ENCODE measurements at regions not wholly inside any gene's neighbourhood (a gene's known extent, or its start where the extent isn't known, plus 50 kb on each side); places are given as distances from the start of the nearest gene placed in this dataset.

- Histone ChIP-seq H3K36me3 (ENCODE audit: control insufficient read depth in 4 of 4, insufficient read depth in 4 of 4, low read length in 4 of 4) (no peaks in the 10 kb centered on the region), H3K27ac (ENCODE audit: low read depth in 1 of 2, low read length in 1 of 2) (no peak overlapping the region), H3K9ac (ENCODE audit: insufficient read depth in 1 of 2, low read length in 2 of 2) (no peak overlapping the region), H3K27me3 (ENCODE audit: control insufficient read depth in 3 of 3, insufficient read depth in 3 of 3, low read length in 2 of 3) (no peaks in the 10 kb centered on the region), H3K4me3 (no peak overlapping the region), H3K9me3 (ENCODE audit: control insufficient read depth in 4 of 4, insufficient read depth in 3 of 4, low read length in 3 of 4) (peaks cover 0 to 3% (median 0%) of the 10 kb centered on the region in 4 donors), H3K4me1 (ENCODE audit: control insufficient read depth in 5 of 5, insufficient read depth in 5 of 5, low read length in 5 of 5) (no peaks in the 10 kb centered on the region)
- WGBS, 2 donors, result 59 to 64% methylated on average over 4 of the region's 4 CpGs
- DNase-seq (peak in 1 of 3 donors; percentile 1), ATAC-seq (ENCODE audit: insufficient read depth, low FRiP score) (no peak)
- TF ChIP-seq, protein P1, sequence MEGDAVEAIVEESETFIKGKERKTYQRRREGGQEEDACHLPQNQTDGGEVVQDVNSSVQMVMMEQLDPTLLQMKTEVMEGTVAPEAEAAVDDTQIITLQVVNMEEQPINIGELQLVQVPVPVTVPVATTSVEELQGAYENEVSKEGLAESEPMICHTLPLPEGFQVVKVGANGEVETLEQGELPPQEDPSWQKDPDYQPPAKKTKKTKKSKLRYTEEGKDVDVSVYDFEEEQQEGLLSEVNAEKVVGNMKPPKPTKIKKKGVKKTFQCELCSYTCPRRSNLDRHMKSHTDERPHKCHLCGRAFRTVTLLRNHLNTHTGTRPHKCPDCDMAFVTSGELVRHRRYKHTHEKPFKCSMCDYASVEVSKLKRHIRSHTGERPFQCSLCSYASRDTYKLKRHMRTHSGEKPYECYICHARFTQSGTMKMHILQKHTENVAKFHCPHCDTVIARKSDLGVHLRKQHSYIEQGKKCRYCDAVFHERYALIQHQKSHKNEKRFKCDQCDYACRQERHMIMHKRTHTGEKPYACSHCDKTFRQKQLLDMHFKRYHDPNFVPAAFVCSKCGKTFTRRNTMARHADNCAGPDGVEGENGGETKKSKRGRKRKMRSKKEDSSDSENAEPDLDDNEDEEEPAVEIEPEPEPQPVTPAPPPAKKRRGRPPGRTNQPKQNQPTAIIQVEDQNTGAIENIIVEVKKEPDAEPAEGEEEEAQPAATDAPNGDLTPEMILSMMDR (IDR thresholded peaks at IDR 0.05; ENCODE audit: control extremely low read depth, extremely low read depth), result no peak
Measured at GRCh38 chr12:127723251-127723650, 543.7 kb upstream of the TMEM132C start.

- no peak overlapping the region for H3K27ac ChIP-seq (ENCODE audit: low read depth in 1 of 2, low read length in 1 of 2)
- no peaks in the 10 kb centered on the region for H3K4me1 ChIP-seq (ENCODE audit: control insufficient read depth in 5 of 5, insufficient read depth in 5 of 5, low read length in 5 of 5)
- no peak for DNase-seq
- ATAC-seq (ENCODE audit: insufficient read depth, low FRiP score), result no peak
- no peaks in the 10 kb centered on the region for H3K36me3 ChIP-seq (ENCODE audit: control insufficient read depth in 4 of 4, insufficient read depth in 4 of 4, low read length in 4 of 4)
- TF ChIP-seq, protein P1 (IDR thresholded peaks at IDR 0.05; ENCODE audit: control extremely low read depth, extremely low read depth), result no peak
- no peak overlapping the region for H3K9ac ChIP-seq (ENCODE audit: insufficient read depth in 1 of 2, low read length in 2 of 2)
- H3K27me3 ChIP-seq (ENCODE audit: control insufficient read depth in 3 of 3, insufficient read depth in 3 of 3, low read length in 2 of 3), result no peaks in the 10 kb centered on the region
- peaks cover 0 to 3% (median 0%) of the 10 kb centered on the region in 4 donors for H3K9me3 ChIP-seq (ENCODE audit: control insufficient read depth in 4 of 4, insufficient read depth in 3 of 4, low read length in 3 of 4)
- WGBS, 2 donors, result 76 to 81% methylated on average over 9 of the region's 9 CpGs
- no peak overlapping the region for H3K4me3 ChIP-seq
Measured at GRCh38 chr12:127726671-127727315, 540.2 kb upstream of the TMEM132C start.

DNA sequence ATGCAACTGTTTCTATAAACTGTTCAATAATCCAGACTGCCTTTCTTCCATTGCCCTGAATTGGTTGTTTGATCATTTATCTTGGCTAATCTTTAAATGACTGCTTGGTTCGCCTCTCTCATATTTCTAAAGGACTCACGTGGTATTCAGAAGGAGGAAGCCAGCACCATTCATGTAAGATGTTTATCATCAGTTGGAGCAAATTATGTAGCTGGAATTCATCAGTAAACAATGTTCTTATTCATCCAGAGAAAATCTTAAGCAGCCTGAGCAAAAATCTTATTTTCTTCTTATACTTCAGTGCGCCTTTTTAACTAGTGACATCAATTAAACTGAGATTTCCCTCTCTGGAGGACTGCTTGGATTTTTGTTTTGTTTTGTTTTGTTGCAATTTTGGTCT, 538.7 kb upstream of the TMEM132C start:
- Histone ChIP-seq H3K36me3 (ENCODE audit: control insufficient read depth in 4 of 4, insufficient read depth in 4 of 4, low read length in 4 of 4) (no peaks in the 10 kb centered on the region), H3K4me3 (no peak overlapping the region), H3K27ac (ENCODE audit: low read depth in 1 of 2, low read length in 1 of 2) (no peak overlapping the region), H3K9me3 (ENCODE audit: control insufficient read depth in 4 of 4, insufficient read depth in 3 of 4, low read length in 3 of 4) (peaks cover 0 to under 1% (median 0%) of the 10 kb centered on the region in 4 donors), H3K27me3 (ENCODE audit: control insufficient read depth in 3 of 3, insufficient read depth in 3 of 3, low read length in 2 of 3) (no peaks in the 10 kb centered on the region), H3K4me1 (ENCODE audit: control insufficient read depth in 5 of 5, insufficient read depth in 5 of 5, low read length in 5 of 5) (no peaks in the 10 kb centered on the region), H3K9ac (ENCODE audit: insufficient read depth in 1 of 2, low read length in 2 of 2) (no peak overlapping the region)
- WGBS, 2 donors, result 70 to 87% methylated on average over 3 of the region's 3 CpGs
- DNase-seq, result no peak
- TF ChIP-seq, protein P1 (IDR thresholded peaks at IDR 0.05; ENCODE audit: control extremely low read depth, extremely low read depth), result no peak
- no peak for ATAC-seq (ENCODE audit: insufficient read depth, low FRiP score)

DNA sequence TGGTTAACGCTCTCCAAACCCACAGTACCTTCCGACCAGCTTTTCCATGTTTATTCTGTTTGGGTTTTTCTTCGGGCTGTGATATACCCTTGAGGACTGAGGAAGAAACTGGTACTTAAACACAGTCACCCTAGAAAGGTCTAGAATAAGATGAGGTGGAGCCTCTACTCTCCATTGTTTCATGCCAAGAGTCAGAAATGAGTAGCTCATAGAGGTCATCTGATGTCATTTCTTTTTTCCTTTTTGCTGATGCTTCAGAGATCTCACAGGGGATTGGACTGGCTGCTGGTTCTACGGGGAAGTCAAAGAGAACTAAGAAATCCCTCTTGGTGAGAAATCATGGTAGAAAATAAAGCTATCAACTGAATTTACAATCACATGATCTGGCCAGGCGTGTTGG, 538.2 kb upstream of the TMEM132C start:
- ATAC-seq (ENCODE audit: insufficient read depth, low FRiP score), result no peak
- Histone ChIP-seq H3K9me3 (ENCODE audit: control insufficient read depth in 4 of 4, insufficient read depth in 3 of 4, low read length in 3 of 4) (peaks cover 0 to 3% (median 0%) of the 10 kb centered on the region in 4 donors), H3K27me3 (ENCODE audit: control insufficient read depth in 3 of 3, insufficient read depth in 3 of 3, low read length in 2 of 3) (no peaks in the 10 kb centered on the region), H3K4me3 (no peak overlapping the region), H3K9ac (ENCODE audit: insufficient read depth in 1 of 2, low read length in 2 of 2) (no peak overlapping the region), H3K36me3 (ENCODE audit: control insufficient read depth in 4 of 4, insufficient read depth in 4 of 4, low read length in 4 of 4) (no peaks in the 10 kb centered on the region), H3K27ac (ENCODE audit: low read depth in 1 of 2, low read length in 1 of 2) (no peak overlapping the region), H3K4me1 (ENCODE audit: control insufficient read depth in 5 of 5, insufficient read depth in 5 of 5, low read length in 5 of 5) (no peaks in the 10 kb centered on the region)
- 88 to 89% methylated on average over 5 of the region's 5 CpGs for WGBS, 2 donors
- TF ChIP-seq, protein P1 (IDR thresholded peaks at IDR 0.05; ENCODE audit: control extremely low read depth, extremely low read depth), result no peak
- DNase-seq, result no peak
